Breast epithelium (tissue), 4 donors: ENCODE measurements at regions not wholly inside any gene's neighbourhood (a gene's known extent, or its start where the extent isn't known, plus 50 kb on each side); places are given as distances from the start of the nearest gene placed in this dataset.

Source experiments
- DNase-seq, 2 donors: peaks; one replicate each; pipeline ENCODE4 v3.0.0-alpha.2; 2019; ENCODE audit warnings: low spot score in 2 of 2
- H3K27ac ChIP-seq, 2 donors: fragments of 200-600 bp; sonication (generic) in 1 of 2; one replicate each; pipeline ENCODE4 v1.5.1; 2016 to 2019; ENCODE audit warnings: mild to moderate bottlenecking in 1 of 2
- H3K27me3 ChIP-seq, 2 donors: fragments of 200-600 bp; sonication (generic) in 1 of 2; one replicate each; pipeline versions ENCODE4 v1.5.1 to v1.6.0; 2017 to 2019; ENCODE audit warnings: control low read depth in 1 of 2, mild to moderate bottlenecking in 1 of 2
- H3K36me3 ChIP-seq: fragments of 200-600 bp; one replicate; pipeline ENCODE4 v1.5.1; 2019
- H3K4me1 ChIP-seq, 2 donors: fragments of 200-600 bp; sonication (generic); one replicate each; pipeline ENCODE4 v1.5.1; 2016 to 2019; ENCODE audit warnings: control low read depth in 1 of 2
- H3K4me3 ChIP-seq, 3 donors: fragments of 200-600 bp; sonication (generic); 1 replicate in 2 of 3; 2 replicates in 1 of 3; pipeline ENCODE4 v1.5.1; 2016 to 2019; ENCODE audit warnings: mild to moderate bottlenecking in 3 of 3, moderate library complexity in 2 of 3
- H3K9me3 ChIP-seq, 2 donors: fragments of 200-600 bp; sonication (generic) in 1 of 2; one replicate each; pipeline ENCODE4 v1.5.1; 2016 to 2019; ENCODE audit warnings: control low read depth in 1 of 2
- CTCF ChIP-seq, 3 donors: fragments of 450-650 bp; IDR thresholded peaks; one replicate each; pipeline ENCODE4 v1.5.1; 2016 to 2017; ENCODE audit warnings: antibody characterized with exemption in 3 of 3, mild to moderate bottlenecking in 3 of 3, moderate library complexity in 3 of 3
- POLR2A ChIP-seq: fragments of 450-650 bp; IDR thresholded peaks from one replicate; pipeline ENCODE4 v1.6.1; 2016; ENCODE audit warnings: antibody characterized with exemption, mild to moderate bottlenecking, moderate library complexity
- POLR2AphosphoS5 ChIP-seq, 3 donors: sonication (generic); formaldehyde crosslinking; IDR thresholded peaks; one replicate each; pipeline ENCODE4 v1.6.1; 2017; ENCODE audit warnings: antibody characterized with exemption in 3 of 3
- intact Hi-C: fragments of 100-400 bp; cut with DNase I; formaldehyde crosslinking; loops from one replicate; pipeline ENCODE4 v1.15.1; 2023; ENCODE audit warnings: low total_unique reads

- no peaks in the 10 kb centered on the region for H3K36me3 ChIP-seq
- H3K4me1 ChIP-seq = no peaks in the 10 kb centered on the region
- no peak for TF ChIP-seq POLR2A
- no peak for TF ChIP-seq POLR2AphosphoS5 (IDR thresholded peaks at IDR 0.05)
- no peak for TF ChIP-seq CTCF (IDR thresholded peaks at IDR 0.05)
- intact Hi-C loops = no loop called here
- H3K9me3 ChIP-seq = no peaks in the 10 kb centered on the region
- H3K27me3 ChIP-seq = no peaks in the 10 kb centered on the region
- no peak overlapping the region for H3K27ac ChIP-seq
- peak in 1 of 2 donors; percentile 8 for DNase-seq
- no peak overlapping the region for H3K4me3 ChIP-seq
Observed at GRCh38 chr10:42963312-42963711, 113.6 kb upstream of the RET start.

- no peak for DNase-seq
- Histone ChIP-seq H3K36me3 (no peaks in the 10 kb centered on the region), H3K27ac (no peak overlapping the region), H3K9me3 (no peaks in the 10 kb centered on the region), H3K27me3 (no peaks in the 10 kb centered on the region), H3K4me3 (no peak overlapping the region), H3K4me1 (no peaks in the 10 kb centered on the region)
- intact Hi-C loops = no loop called here
- TF ChIP-seq POLR2AphosphoS5 (IDR thresholded peaks at IDR 0.05) (no peak), CTCF (IDR thresholded peaks at IDR 0.05) (no peak), POLR2A (no peak)
Observed at GRCh38 chr10:42969147-42969546, 107.7 kb upstream of the RET start.

- no peak for TF ChIP-seq POLR2A
- no peak for TF ChIP-seq POLR2AphosphoS5 (IDR thresholded peaks at IDR 0.05)
- no peak for TF ChIP-seq CTCF (IDR thresholded peaks at IDR 0.05)
- Histone ChIP-seq H3K9me3 (no peaks in the 10 kb centered on the region), H3K36me3 (no peaks in the 10 kb centered on the region), H3K4me3 (no peak overlapping the region), H3K27me3 (no peaks in the 10 kb centered on the region), H3K27ac (no peak overlapping the region), H3K4me1 (no peaks in the 10 kb centered on the region)
- intact Hi-C loops = no loop called here
- peak in 1 of 2 donors; percentile 25 for DNase-seq
Observed at GRCh38 chr10:42969909-42970308, 107.0 kb upstream of the RET start.

GRCh38 chr10:42970451-42971250 lies 106.2 kb upstream of the RET start:
- intact Hi-C loops = no loop called here
- no peak overlapping the region for H3K4me3 ChIP-seq
- no peak overlapping the region for H3K27ac ChIP-seq
- TF ChIP-seq POLR2AphosphoS5 (IDR thresholded peaks at IDR 0.05) (no peak), POLR2A (no peak), CTCF (IDR thresholded peaks at IDR 0.05) (no peak)
- DNase-seq = peak; percentile 8 to 31
- no peaks in the 10 kb centered on the region for H3K9me3 ChIP-seq
- no peaks in the 10 kb centered on the region for H3K27me3 ChIP-seq
- no peaks in the 10 kb centered on the region for H3K4me1 ChIP-seq
- H3K36me3 ChIP-seq = no peaks in the 10 kb centered on the region

GRCh38 chr10:42971251-42971599 lies 105.6 kb upstream of the RET start:
- Histone ChIP-seq H3K27me3 (no peaks in the 10 kb centered on the region), H3K27ac (no peak overlapping the region), H3K4me1 (no peaks in the 10 kb centered on the region), H3K36me3 (no peaks in the 10 kb centered on the region), H3K9me3 (no peaks in the 10 kb centered on the region), H3K4me3 (no peak overlapping the region)
- peak; percentile 6 to 34 for DNase-seq
- no peak for TF ChIP-seq POLR2AphosphoS5 (IDR thresholded peaks at IDR 0.05)
- no peak for TF ChIP-seq POLR2A
- TF ChIP-seq CTCF (IDR thresholded peaks at IDR 0.05) = no peak
- intact Hi-C loops = no loop called here
